OCI-LY3 (cell line): ENCODE measurements at regions not wholly inside any gene's neighbourhood (a gene's known extent, or its start where the extent isn't known, plus 50 kb on each side); places are given as distances from the start of the nearest gene placed in this dataset.

Experiments
- H2AFZ ChIP-seq: fragments of 200-600, 300-600 bp; shearing (Covaris generic); 2 replicates; pipeline ENCODE4 v1.6.0; 2014; ENCODE audit warnings: antibody characterized with exemption, low read depth, low read length
- H3K27ac ChIP-seq: fragments of 200-600, 300-600 bp; sonication (generic); 2 replicates; pipeline ENCODE4 v1.5.1; 2014; ENCODE audit warnings: mild to moderate bottlenecking, low read length, moderate library complexity, mixed read lengths
- H3K27me3 ChIP-seq: fragments of 200-600, 300-600 bp; sonication (generic); 2 replicates; pipeline ENCODE4 v1.6.1; 2014; ENCODE audit warnings: low read depth, low read length, mixed read lengths
- H3K36me3 ChIP-seq: fragments of 200-600, 300-600 bp; sonication (generic); replicated peaks from 2 replicates; pipeline ENCODE3; 2014; ENCODE audit warnings: low read depth, low read length, mixed read lengths
- H3K4me1 ChIP-seq: fragments of 300-600, 200-600 bp; sonication (generic); 2 replicates; pipeline ENCODE4 v1.6.1; 2014; ENCODE audit warnings: low read length, mixed read lengths
- H3K4me2 ChIP-seq: fragments of 200-600, 300-600 bp; sonication (generic); 2 replicates; pipeline ENCODE4 v1.6.1; 2014; ENCODE audit warnings: low read length, mixed read lengths
- H3K4me3 ChIP-seq: fragments of 300-600, 200-600 bp; sonication (generic); 2 replicates; pipeline ENCODE4 v1.5.1; 2014; ENCODE audit warnings: antibody characterized with exemption, mild to moderate bottlenecking, low read length, moderate library complexity
- H3K79me2 ChIP-seq: fragments of 300-600, 200-600 bp; shearing (Covaris generic); 2 replicates; pipeline ENCODE4 v1.6.1; 2014; ENCODE audit warnings: mild to moderate bottlenecking, low read length, mixed read lengths
- H3K9ac ChIP-seq: fragments of 300-600, 200-600 bp; shearing (Covaris generic); 2 replicates; pipeline ENCODE4 v1.6.0; 2014; ENCODE audit warnings: mild to moderate bottlenecking, low read length, moderate library complexity
- H3K9me3 ChIP-seq: fragments of 200-600, 300-600 bp; shearing (Covaris generic); 2 replicates; pipeline ENCODE4 v1.6.1; 2014; ENCODE audit warnings: low read length, mixed read lengths; ENCODE audit not compliant: insufficient read depth
- H4K20me1 ChIP-seq: fragments of 200-600, 300-600 bp; sonication (generic); 2 replicates; pipeline ENCODE4 v1.6.1; 2016; ENCODE audit warnings: low read length, mixed read lengths; ENCODE audit not compliant: insufficient read depth
- CTCF ChIP-seq: fragments of 200-600, 300-600 bp; sonication (generic); IDR thresholded peaks from 2 replicates; pipeline ENCODE4 v1.5.1; 2014; ENCODE audit warnings: antibody characterized with exemption, low read length, low read depth
- EZH2phosphoT487 ChIP-seq: fragments of 200-600 bp; shearing (Covaris generic); IDR thresholded peaks from 2 replicates; pipeline ENCODE4 v1.6.1; 2018; ENCODE audit warnings: antibody characterized with exemption, mixed run types, low read depth

- H3K4me1 ChIP-seq: peaks cover 7% of the 10 kb centered on the region
- H2AFZ ChIP-seq: no peak overlapping the region
- H3K9me3 ChIP-seq: no peaks in the 10 kb centered on the region
- H3K36me3 ChIP-seq: no peaks in the 10 kb centered on the region
- no peak overlapping the region for H3K4me2 ChIP-seq
- no peaks in the 10 kb centered on the region for H3K27me3 ChIP-seq
- H3K27ac ChIP-seq: no peak overlapping the region
- H3K4me3 ChIP-seq: no peak overlapping the region
- H3K79me2 ChIP-seq: no peaks in the 10 kb centered on the region
- TF ChIP-seq CTCF: no peak
- no peak for TF ChIP-seq EZH2phosphoT487
- H3K9ac ChIP-seq: no peak overlapping the region
- no peaks in the 10 kb centered on the region for H4K20me1 ChIP-seq
Observed at GRCh38 chr16:64412578-64413280, 709.1 kb downstream of the CDH11 start.

DNA sequence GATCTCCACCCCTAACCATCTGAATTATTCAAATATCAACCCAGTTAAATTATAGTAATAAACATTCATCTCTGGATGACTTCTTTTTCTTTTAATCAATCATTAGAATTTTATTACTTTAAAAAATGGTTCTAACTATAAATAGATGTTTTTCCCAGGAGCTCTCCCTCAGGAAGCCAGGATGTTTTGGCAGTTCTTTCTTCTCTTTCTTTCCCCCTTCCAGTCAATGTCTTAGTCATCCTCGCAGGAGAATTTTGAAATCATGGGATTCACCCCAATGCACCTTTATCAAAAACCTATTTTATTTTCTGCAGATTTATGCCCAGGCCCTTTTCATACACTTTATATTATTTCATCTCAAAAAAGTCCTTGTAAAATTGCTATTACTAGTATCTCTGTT is 711.6 kb downstream of the CDH11 start:
- no peak overlapping the region for H3K27ac ChIP-seq
- H3K79me2 ChIP-seq: no peaks in the 10 kb centered on the region
- no peak overlapping the region for H3K4me2 ChIP-seq
- H3K4me1 ChIP-seq: no peaks in the 10 kb centered on the region
- H3K27me3 ChIP-seq: no peaks in the 10 kb centered on the region
- no peaks in the 10 kb centered on the region for H3K36me3 ChIP-seq
- H3K4me3 ChIP-seq: no peak overlapping the region
- TF ChIP-seq CTCF (no peak), EZH2phosphoT487 (no peak)
- H3K9ac ChIP-seq: no peak overlapping the region
- H2AFZ ChIP-seq: no peak overlapping the region
- no peaks in the 10 kb centered on the region for H3K9me3 ChIP-seq
- H4K20me1 ChIP-seq: no peaks in the 10 kb centered on the region

DNA sequence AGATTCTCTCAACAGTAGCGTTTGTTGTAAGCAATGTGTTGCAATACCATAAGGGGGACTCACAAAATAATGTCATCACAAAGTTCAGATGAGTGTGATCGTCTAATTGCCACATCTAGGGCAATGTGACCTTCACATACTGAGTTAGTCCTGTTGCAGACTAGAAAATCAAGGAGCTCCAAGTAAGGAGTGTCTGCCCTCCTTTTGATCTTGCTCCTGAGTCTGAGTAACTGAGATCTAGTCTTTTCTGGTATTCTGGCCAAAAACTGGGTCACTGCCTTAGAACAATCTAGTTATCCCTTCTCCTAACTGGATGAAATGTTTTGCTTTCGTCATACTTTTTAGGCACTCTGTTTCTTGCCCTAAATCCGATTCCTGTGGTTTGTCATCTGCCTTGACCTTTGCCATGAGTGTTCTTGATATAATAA is 712.1 kb downstream of the CDH11 start:
- H3K4me2 ChIP-seq: no peak overlapping the region
- no peak overlapping the region for H3K27ac ChIP-seq
- no peaks in the 10 kb centered on the region for H4K20me1 ChIP-seq
- no peaks in the 10 kb centered on the region for H3K27me3 ChIP-seq
- no peak overlapping the region for H3K9ac ChIP-seq
- no peaks in the 10 kb centered on the region for H3K79me2 ChIP-seq
- no peaks in the 10 kb centered on the region for H3K4me1 ChIP-seq
- no peak overlapping the region for H2AFZ ChIP-seq
- no peak overlapping the region for H3K4me3 ChIP-seq
- no peaks in the 10 kb centered on the region for H3K36me3 ChIP-seq
- TF ChIP-seq CTCF (no peak), EZH2phosphoT487 (no peak)
- H3K9me3 ChIP-seq: no peaks in the 10 kb centered on the region

DNA sequence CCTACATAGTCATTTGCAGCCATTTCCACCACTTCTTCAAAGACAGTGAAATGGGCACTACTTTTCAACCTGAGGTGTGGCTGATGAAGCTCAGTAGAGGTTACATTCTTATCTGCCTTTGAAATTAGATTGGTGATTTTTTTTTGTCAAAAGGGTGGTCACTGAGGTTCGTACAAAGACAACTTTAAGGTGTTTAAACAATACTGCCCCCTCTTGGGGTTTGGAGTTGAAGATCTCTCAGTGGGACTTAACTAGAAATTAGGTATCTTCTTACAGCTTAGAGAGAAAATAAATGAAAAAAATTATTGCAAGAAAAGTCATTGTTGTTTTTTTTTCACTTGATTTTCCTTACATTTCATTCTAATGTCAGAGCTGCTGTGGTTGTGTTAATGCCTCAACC is 713.2 kb downstream of the CDH11 start:
- H3K79me2 ChIP-seq: no peaks in the 10 kb centered on the region
- no peaks in the 10 kb centered on the region for H3K27me3 ChIP-seq
- H3K9ac ChIP-seq: no peak overlapping the region
- no peaks in the 10 kb centered on the region for H3K9me3 ChIP-seq
- no peak overlapping the region for H2AFZ ChIP-seq
- H3K4me3 ChIP-seq: no peak overlapping the region
- H4K20me1 ChIP-seq: no peaks in the 10 kb centered on the region
- no peak overlapping the region for H3K4me2 ChIP-seq
- H3K4me1 ChIP-seq: no peaks in the 10 kb centered on the region
- no peaks in the 10 kb centered on the region for H3K36me3 ChIP-seq
- TF ChIP-seq EZH2phosphoT487 (no peak), CTCF (no peak)
- H3K27ac ChIP-seq: no peak overlapping the region
